CD4-positive, alpha-beta T cell (primary cell): ENCODE measurements at regions not wholly inside any gene's neighbourhood (a gene's known extent, or its start where the extent isn't known, plus 50 kb on each side); places are given as distances from the start of the nearest gene placed in this dataset.

Source experiments
- ATAC-seq: fragments of 200-7000 bp; cut with Tn5 transposase; one replicate; pipeline ENCODE4 v1.10.0; 2022; ENCODE audit warnings: mild to moderate bottlenecking; ENCODE audit not compliant: poor library complexity
- CTCF ChIA-PET: fragments of 350-600 bp; sonication (Branson Sonifier 250); formaldehyde crosslinking; loops from one replicate; lab custom pipeline; 2021; ENCODE audit warnings: antibody characterized with exemption, inconsistent platforms; lab: Charles Lee
- POLR2A ChIA-PET: fragments of 350-600 bp; sonication (Branson Sonifier 250); formaldehyde crosslinking; loops from one replicate; lab custom pipeline; 2021; ENCODE audit warnings: antibody characterized with exemption, inconsistent platforms; lab: Charles Lee
- DNase-seq, 14 experiments: peaks; one replicate each; pipeline ENCODE4 v3.0.0-alpha.2; 2013 to 2020; ENCODE audit warnings: mixed read lengths in 2 of 14
- H3K27ac ChIP-seq, 2 donors: one replicate each; pipeline versions ENCODE4 v1.5.1 to v1.7.0; 2013; ENCODE audit warnings: low read length in 2 of 2, low read depth in 1 of 2, mild to moderate bottlenecking in 1 of 2
- H3K27me3 ChIP-seq, 2 experiments: 1 replicate in 1 of 2; 2 replicates in 1 of 2; pipeline versions ENCODE4 v1.6.1 to v1.7.0; 2013; ENCODE audit warnings: low read length in 2 of 2, control low read depth in 1 of 2, mild to moderate bottlenecking in 1 of 2, moderate library complexity in 1 of 2; ENCODE audit not compliant: insufficient read depth in 2 of 2, control insufficient read depth in 1 of 2
- H3K36me3 ChIP-seq: one replicate; pipeline ENCODE4 v1.6.1; 2013; ENCODE audit warnings: low read length, control low read depth; ENCODE audit not compliant: insufficient read depth
- H3K4me1 ChIP-seq: one replicate; pipeline ENCODE4 v1.6.1; 2013; ENCODE audit warnings: low read length, control low read depth; ENCODE audit not compliant: insufficient read depth
- H3K4me3 ChIP-seq: one replicate; pipeline ENCODE4 v1.5.1; 2013; ENCODE audit warnings: mild to moderate bottlenecking, low read length, moderate library complexity
- H3K9me3 ChIP-seq, 2 experiments: 1 replicate in 1 of 2; 2 replicates in 1 of 2; pipeline versions ENCODE4 v1.6.1 to v1.7.0; 2013; ENCODE audit warnings: low read length in 2 of 2, mild to moderate bottlenecking in 2 of 2, control low read depth in 1 of 2, moderate library complexity in 1 of 2; ENCODE audit not compliant: control insufficient read depth in 1 of 2, insufficient read depth in 1 of 2
- H3K27ac Mint-ChIP-seq: one replicate; pipeline ENCODE4 v1.8.0; 2020; ENCODE audit warnings: mixed read lengths
- H3K27me3 Mint-ChIP-seq: one replicate; pipeline ENCODE4 v1.8.0; 2021; ENCODE audit warnings: mixed read lengths
- H3K36me3 Mint-ChIP-seq: one replicate; pipeline ENCODE4 v1.8.0; 2021; ENCODE audit warnings: low read depth, mixed read lengths
- H3K4me1 Mint-ChIP-seq: one replicate; pipeline ENCODE4 v1.8.0; 2021; ENCODE audit warnings: low read depth, mixed read lengths
- H3K4me3 Mint-ChIP-seq: one replicate; pipeline ENCODE4 v1.8.0; 2020; ENCODE audit warnings: mild to moderate bottlenecking, mixed read lengths
- H3K9me3 Mint-ChIP-seq: one replicate; pipeline ENCODE4 v1.8.0; 2020; ENCODE audit warnings: mixed read lengths
- intact Hi-C, 2 experiments: fragments of 100-400 bp; cut with DNase I in 1 of 2; cut with micrococcal nuclease in 1 of 2; formaldehyde crosslinking; loops; one replicate each; pipeline versions ENCODE4 v1.15.1 to v1.9.0; 2023 to 2025; cut with DNase I, micrococcal nuclease
- TF ChIP-seq, protein P1 (sequence below): fragments of 200-600 bp; IDR thresholded peaks from one replicate; pipeline ENCODE4 v1.8.0; 2022; ENCODE audit warnings: antibody characterized with exemption, mild to moderate bottlenecking

DNA sequence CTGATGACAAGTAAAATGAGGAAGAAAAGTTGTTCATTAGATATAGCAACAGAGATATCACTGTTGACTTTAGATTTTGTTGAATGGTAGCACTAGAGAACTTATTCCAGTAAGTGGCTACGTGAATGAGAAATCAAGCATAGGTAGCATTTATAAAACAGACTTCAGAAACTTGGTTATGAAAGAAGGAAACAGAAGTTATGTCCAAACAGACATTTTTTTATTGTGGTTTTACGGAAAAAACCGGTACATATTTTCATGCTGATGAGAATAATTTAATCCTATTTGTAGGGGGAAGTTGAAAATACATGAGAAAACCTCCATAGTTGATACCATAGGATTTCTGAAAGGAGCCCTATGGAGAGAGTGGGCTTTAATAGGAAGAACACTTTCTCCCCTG, 325.7 kb upstream of the SLC10A2 start:
- H3K36me3 ChIP-seq, result no peaks in the 10 kb centered on the region
- H3K4me1 ChIP-seq, result no peaks in the 10 kb centered on the region
- no peak for ATAC-seq
- ChIA-PET POLR2A (no interaction called here), CTCF (no interaction called here)
- H3K4me1 Mint-ChIP-seq, result no peaks in the 10 kb centered on the region
- H3K27ac ChIP-seq, result no peak overlapping the region
- H3K4me3 ChIP-seq, result no peak overlapping the region
- H3K27me3 ChIP-seq, result no peaks in the 10 kb centered on the region
- H3K9me3 Mint-ChIP-seq, result no peaks in the 10 kb centered on the region
- DNase-seq, result no peak
- no peak overlapping the region for H3K27ac Mint-ChIP-seq
- no peaks in the 10 kb centered on the region for H3K36me3 Mint-ChIP-seq
- H3K27me3 Mint-ChIP-seq, result no peaks in the 10 kb centered on the region
- TF ChIP-seq, protein P1, sequence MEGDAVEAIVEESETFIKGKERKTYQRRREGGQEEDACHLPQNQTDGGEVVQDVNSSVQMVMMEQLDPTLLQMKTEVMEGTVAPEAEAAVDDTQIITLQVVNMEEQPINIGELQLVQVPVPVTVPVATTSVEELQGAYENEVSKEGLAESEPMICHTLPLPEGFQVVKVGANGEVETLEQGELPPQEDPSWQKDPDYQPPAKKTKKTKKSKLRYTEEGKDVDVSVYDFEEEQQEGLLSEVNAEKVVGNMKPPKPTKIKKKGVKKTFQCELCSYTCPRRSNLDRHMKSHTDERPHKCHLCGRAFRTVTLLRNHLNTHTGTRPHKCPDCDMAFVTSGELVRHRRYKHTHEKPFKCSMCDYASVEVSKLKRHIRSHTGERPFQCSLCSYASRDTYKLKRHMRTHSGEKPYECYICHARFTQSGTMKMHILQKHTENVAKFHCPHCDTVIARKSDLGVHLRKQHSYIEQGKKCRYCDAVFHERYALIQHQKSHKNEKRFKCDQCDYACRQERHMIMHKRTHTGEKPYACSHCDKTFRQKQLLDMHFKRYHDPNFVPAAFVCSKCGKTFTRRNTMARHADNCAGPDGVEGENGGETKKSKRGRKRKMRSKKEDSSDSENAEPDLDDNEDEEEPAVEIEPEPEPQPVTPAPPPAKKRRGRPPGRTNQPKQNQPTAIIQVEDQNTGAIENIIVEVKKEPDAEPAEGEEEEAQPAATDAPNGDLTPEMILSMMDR, result no peak
- H3K9me3 ChIP-seq, result peaks cover 0 to 3% of the 10 kb centered on the region in 2 experiments
- no peak overlapping the region for H3K4me3 Mint-ChIP-seq
- intact Hi-C loops, result no loop called here

- H3K27me3 Mint-ChIP-seq, result no peaks in the 10 kb centered on the region
- H3K4me1 ChIP-seq, result no peaks in the 10 kb centered on the region
- H3K27ac Mint-ChIP-seq, result no peak overlapping the region
- H3K9me3 Mint-ChIP-seq, result peaks cover 2% of the 10 kb centered on the region
- no peak overlapping the region for H3K4me3 Mint-ChIP-seq
- POLR2A ChIA-PET, result no interaction called here
- peaks cover 0 to 3% of the 10 kb centered on the region in 2 experiments for H3K9me3 ChIP-seq
- no peak overlapping the region for H3K4me3 ChIP-seq
- no peak for ATAC-seq
- no peaks in the 10 kb centered on the region for H3K4me1 Mint-ChIP-seq
- H3K27me3 ChIP-seq, result no peaks in the 10 kb centered on the region
- H3K27ac ChIP-seq, result no peak overlapping the region
- intact Hi-C loops, result no loop called here
- CTCF ChIA-PET, result no interaction called here
- no peak for DNase-seq
- no peaks in the 10 kb centered on the region for H3K36me3 ChIP-seq
- TF ChIP-seq, protein P1, result no peak
- H3K36me3 Mint-ChIP-seq, result no peaks in the 10 kb centered on the region
Measured at GRCh38 chr13:103388839-103389238, 322.6 kb upstream of the SLC10A2 start.

GRCh38 chr13:103386341-103386740, 320.1 kb upstream of the SLC10A2 start:
- Mint-ChIP-seq H3K9me3 (peaks cover 4% of the 10 kb centered on the region), H3K4me3 (no peak overlapping the region), H3K36me3 (no peaks in the 10 kb centered on the region), H3K27me3 (no peaks in the 10 kb centered on the region), H3K4me1 (no peaks in the 10 kb centered on the region), H3K27ac (no peak overlapping the region)
- no peaks in the 10 kb centered on the region for H3K4me1 ChIP-seq
- TF ChIP-seq, protein P1, result no peak
- DNase-seq (no peak), ATAC-seq (no peak)
- H3K4me3 ChIP-seq, result no peak overlapping the region
- POLR2A ChIA-PET, result no interaction called here
- H3K27me3 ChIP-seq, result no peaks in the 10 kb centered on the region
- H3K9me3 ChIP-seq, result peaks cover 0 to 5% of the 10 kb centered on the region in 2 experiments
- intact Hi-C loops, result no loop called here
- CTCF ChIA-PET, result no interaction called here
- no peak overlapping the region for H3K27ac ChIP-seq
- no peaks in the 10 kb centered on the region for H3K36me3 ChIP-seq
